Neural cell (in vitro differentiated cells): ENCODE measurements at regions not wholly inside any gene's neighbourhood (a gene's known extent, or its start where the extent isn't known, plus 50 kb on each side); places are given as distances from the start of the nearest gene placed in this dataset.
A peak's percentile ranks its signal among the peaks of the same experiment; 100 is the strongest.

Experiments used
- H2AFZ ChIP-seq: fragments of 200-600, 300-800 bp; sonication (generic), shearing (Covaris generic); 2 replicates; pipeline ENCODE4 v1.6.0; 2014; ENCODE audit warnings: low read depth, mild to moderate bottlenecking, antibody characterized with exemption, low read length, moderate library complexity
- H3F3A ChIP-seq: fragments of 200-600 bp; shearing (Covaris generic); 2 replicates; pipeline ENCODE4 v1.6.1; 2016; ENCODE audit warnings: mild to moderate bottlenecking, moderate library complexity, mixed read lengths, antibody characterized with exemption, low read length; ENCODE audit not compliant: insufficient read depth, poor library complexity, severe bottlenecking
- H3K27ac ChIP-seq: fragments of 200-600, 300-800 bp; sonication (generic), shearing (Covaris generic); 2 replicates; pipeline ENCODE4 v1.5.1; 2014; ENCODE audit warnings: mild to moderate bottlenecking, low read length, moderate library complexity
- H3K27me3 ChIP-seq: fragments of 300-800, 200-600 bp; sonication (generic), shearing (Covaris generic); 2 replicates; pipeline ENCODE4 v1.6.0; 2014; ENCODE audit warnings: mild to moderate bottlenecking, low read depth, low read length, moderate library complexity; ENCODE audit not compliant: insufficient read depth
- H3K36me3 ChIP-seq: fragments of 300-800, 200-600 bp; sonication (generic), shearing (Covaris generic); 2 replicates; pipeline ENCODE4 v1.5.1; 2014; ENCODE audit warnings: mild to moderate bottlenecking, antibody characterized with exemption, low read length, moderate library complexity; ENCODE audit not compliant: insufficient read depth
- H3K4me2 ChIP-seq: fragments of 300-800, 200-600 bp; sonication (generic), shearing (Covaris generic); 2 replicates; pipeline ENCODE4 v1.6.0; 2014; ENCODE audit warnings: mild to moderate bottlenecking, low read length
- H3K4me3 ChIP-seq: fragments of 300-800, 200-600 bp; sonication (generic), shearing (Covaris generic); 2 replicates; pipeline ENCODE4 v1.5.1; 2014; ENCODE audit warnings: mild to moderate bottlenecking, low read length, moderate library complexity
- H3K79me2 ChIP-seq: fragments of 200-600 bp; shearing (Covaris generic); replicated peaks from 2 replicates; pipeline ENCODE4 v1.6.0; 2014; ENCODE audit warnings: mild to moderate bottlenecking, low read length, moderate library complexity; ENCODE audit not compliant: insufficient read depth
- H3K9ac ChIP-seq: fragments of 300-800, 200-600 bp; sonication (generic), shearing (Covaris generic); 2 replicates; pipeline ENCODE4 v1.6.1; 2016; ENCODE audit warnings: mild to moderate bottlenecking, low read length, mixed read lengths
- H3K9me2 ChIP-seq: fragments of 200-600 bp; shearing (Covaris generic); 2 replicates; pipeline ENCODE4 v1.6.1; 2016; ENCODE audit warnings: mild to moderate bottlenecking, low read length, mixed read lengths; ENCODE audit not compliant: insufficient read depth
- H3K9me3 ChIP-seq: fragments of 200-600, 300-800 bp; sonication (generic), shearing (Covaris generic); 2 replicates; pipeline ENCODE4 v1.6.1; 2016; ENCODE audit warnings: mild to moderate bottlenecking, mixed run types, low read length, moderate library complexity, mixed read lengths
- H4K20me1 ChIP-seq: fragments of 200-600 bp; shearing (Covaris generic); 2 replicates; pipeline ENCODE4 v1.6.1; 2016; ENCODE audit warnings: mild to moderate bottlenecking, mixed run types; ENCODE audit not compliant: insufficient read depth
- EP300 ChIP-seq: fragments of 450-650 bp; conservative IDR thresholded peaks from 2 replicates; pipeline ENCODE4 v1.6.1; 2014; ENCODE audit warnings: antibody characterized with exemption, mild to moderate bottlenecking, moderate library complexity; ENCODE audit not compliant: poor library complexity, severe bottlenecking
- EZH2 ChIP-seq: fragments of 200-600, 300-800 bp; shearing (Covaris generic), sonication (generic); IDR thresholded peaks from 2 replicates; pipeline ENCODE4 v1.6.1; 2014; ENCODE audit warnings: antibody characterized with exemption, low read length, borderline replicate concordance, mild to moderate bottlenecking; ENCODE audit not compliant: insufficient read depth, poor library complexity, severe bottlenecking
- MXI1 ChIP-seq: fragments of 450-650 bp; conservative IDR thresholded peaks from 2 replicates; pipeline ENCODE4 v1.6.1; 2014; ENCODE audit warnings: antibody characterized with exemption, mild to moderate bottlenecking; ENCODE audit not compliant: poor library complexity, severe bottlenecking
- POLR2AphosphoS5 ChIP-seq: IDR thresholded peaks from 2 replicates; pipeline ENCODE4 v1.6.1; 2012
- RAD21 ChIP-seq: fragments of 450-650 bp; conservative IDR thresholded peaks from 2 replicates; pipeline ENCODE4 v1.6.1; 2014; ENCODE audit warnings: antibody characterized with exemption, mild to moderate bottlenecking, moderate library complexity
- SMC3 ChIP-seq: fragments of 450-650 bp; conservative IDR thresholded peaks from 2 replicates; pipeline ENCODE4 v1.6.1; 2014; ENCODE audit warnings: antibody characterized with exemption, mild to moderate bottlenecking, moderate library complexity; ENCODE audit not compliant: poor library complexity
- TAF1 ChIP-seq: IDR thresholded peaks from 2 replicates; pipeline ENCODE4 v1.6.1; 2012; ENCODE audit warnings: low read depth
- TF ChIP-seq, protein P1 (sequence below): fragments of 450-650 bp; IDR thresholded peaks from 2 replicates; pipeline ENCODE4 v1.5.1; 2014; ENCODE audit warnings: antibody characterized with exemption, mild to moderate bottlenecking, moderate library complexity; ENCODE audit not compliant: poor library complexity, severe bottlenecking
- TF ChIP-seq, protein P2 (sequence below): IDR thresholded peaks from 2 replicates; pipeline ENCODE4 v1.6.1; 2012; ENCODE audit warnings: borderline replicate concordance

DNA sequence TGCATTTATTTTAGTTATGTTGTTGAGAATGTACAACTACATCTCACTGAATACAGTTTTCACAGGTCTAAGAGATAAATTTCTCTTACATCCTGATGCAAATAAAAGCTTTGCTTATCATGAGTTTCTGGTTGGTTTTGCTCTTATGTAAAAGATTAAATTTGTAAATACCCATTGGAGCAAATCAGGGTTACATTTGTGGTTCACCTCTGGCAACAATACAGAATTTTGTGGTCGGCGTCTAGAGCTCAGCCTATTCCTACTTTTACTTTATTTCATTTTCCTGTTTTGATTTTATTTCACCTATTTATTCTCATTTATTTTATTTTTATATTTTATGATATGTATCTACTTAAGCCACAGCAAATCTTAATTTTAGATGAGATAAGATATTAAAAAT, 271.9 kb upstream of the MARCKS start:
- Histone ChIP-seq H3K4me3 (no peak overlapping the region), H3K9me3 (no peaks in the 10 kb centered on the region), H3K79me2 (peaks cover 12% of the 10 kb centered on the region), H3K27me3 (no peaks in the 10 kb centered on the region), H3K9ac (no peak overlapping the region), H3K9me2 (no peaks in the 10 kb centered on the region), H4K20me1 (no peaks in the 10 kb centered on the region), H2AFZ (no peak overlapping the region), H3K36me3 (no peaks in the 10 kb centered on the region), H3F3A (peaks cover 3% of the 10 kb centered on the region), H3K27ac (no peak overlapping the region), H3K4me2 (no peak overlapping the region)
- TF ChIP-seq TAF1, result no peak
- TF ChIP-seq RAD21, result no peak
- no peak for TF ChIP-seq SMC3
- no peak for TF ChIP-seq EP300
- no peak for TF ChIP-seq POLR2AphosphoS5
- no peak for TF ChIP-seq EZH2
- no peak for TF ChIP-seq MXI1

DNA sequence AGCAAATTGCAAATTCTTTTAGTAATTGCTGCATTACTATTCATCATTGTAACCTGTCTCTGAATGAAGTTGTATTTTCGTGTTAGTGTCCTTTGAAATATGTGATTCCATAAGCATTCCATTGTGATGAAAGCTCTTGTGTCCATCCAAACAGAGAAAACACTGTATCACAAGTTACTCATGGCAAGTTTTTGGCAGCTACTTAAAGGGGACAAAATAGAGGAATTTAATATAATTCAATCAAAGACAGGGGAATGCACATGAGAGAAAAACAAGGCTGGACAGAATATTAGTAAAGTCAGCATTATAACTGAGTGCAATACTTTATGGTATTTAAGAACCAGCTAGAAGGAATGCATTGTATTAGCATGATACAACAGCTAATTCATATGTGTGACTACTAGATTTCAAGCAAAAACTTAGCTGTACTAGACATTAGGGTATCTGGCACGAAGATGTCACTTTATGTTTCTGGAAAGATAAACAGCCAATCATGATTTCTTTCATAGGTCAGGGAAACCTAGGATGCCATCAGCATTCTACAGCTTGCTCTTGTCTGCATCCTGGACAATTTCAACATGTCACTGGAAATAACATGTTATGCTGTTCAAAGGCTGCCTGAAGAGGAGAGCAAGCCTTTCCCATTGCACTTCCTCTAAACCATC, 270.6 kb upstream of the MARCKS start:
- H3K4me2 ChIP-seq, result peak overlapping the region; percentile 89
- TF ChIP-seq SMC3, result no peak
- peak; percentile 3 for TF ChIP-seq TAF1
- no peaks in the 10 kb centered on the region for H3K9me2 ChIP-seq
- H3K79me2 ChIP-seq, result peaks cover 12% of the 10 kb centered on the region
- no peaks in the 10 kb centered on the region for H4K20me1 ChIP-seq
- H3K9ac ChIP-seq, result peak overlapping the region; percentile 65
- peak overlapping the region; percentile 94 for H3K27ac ChIP-seq
- H3K36me3 ChIP-seq, result no peaks in the 10 kb centered on the region
- H3K27me3 ChIP-seq, result no peaks in the 10 kb centered on the region
- H3K4me3 ChIP-seq, result peak overlapping the region; percentile 62
- H2AFZ ChIP-seq, result peak overlapping the region; percentile 78
- no peaks in the 10 kb centered on the region for H3K9me3 ChIP-seq
- peaks cover 3% of the 10 kb centered on the region for H3F3A ChIP-seq

DNA sequence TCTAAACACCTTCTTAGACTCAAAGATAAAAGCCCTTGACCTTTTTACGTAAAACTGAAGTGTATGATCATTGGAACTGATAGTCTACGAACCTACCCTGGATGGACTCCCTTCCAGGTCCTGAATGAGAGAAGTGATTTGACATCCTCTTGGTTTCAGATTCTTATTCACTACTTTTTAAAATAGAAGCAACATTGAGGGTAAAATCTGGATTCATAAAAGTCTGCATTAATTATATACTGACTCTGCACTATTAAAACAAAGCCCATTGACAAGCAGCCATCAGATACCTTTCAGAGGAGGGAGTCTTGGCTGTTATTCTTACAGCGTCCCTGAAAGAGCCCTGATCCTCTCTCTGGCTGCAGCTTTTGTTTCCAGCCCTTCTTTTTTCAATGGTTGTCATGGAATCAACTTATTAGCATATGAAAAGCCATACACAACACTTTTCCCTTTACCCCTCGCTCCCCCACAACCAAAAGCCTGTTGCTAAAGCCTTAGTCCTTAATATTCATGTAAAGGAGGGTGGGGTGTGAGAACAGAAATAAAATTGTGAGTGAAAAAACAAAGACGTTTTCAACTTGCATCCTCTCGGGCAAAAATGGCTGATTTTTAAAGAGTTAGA, 270.0 kb upstream of the MARCKS start:
- Histone ChIP-seq H3K4me3 (peak overlapping the region; percentile 62), H3K9me2 (no peaks in the 10 kb centered on the region), H3K9me3 (no peaks in the 10 kb centered on the region), H3K79me2 (peaks cover 12% of the 10 kb centered on the region), H3K4me2 (peak overlapping the region; percentile 89), H4K20me1 (no peaks in the 10 kb centered on the region), H3F3A (peaks cover 3% of the 10 kb centered on the region), H3K27me3 (no peaks in the 10 kb centered on the region), H3K27ac (peak overlapping the region; percentile 94), H2AFZ (peak overlapping the region; percentile 78), H3K36me3 (no peaks in the 10 kb centered on the region), H3K9ac (peak overlapping the region; percentile 65)
- TF ChIP-seq, protein P1, sequence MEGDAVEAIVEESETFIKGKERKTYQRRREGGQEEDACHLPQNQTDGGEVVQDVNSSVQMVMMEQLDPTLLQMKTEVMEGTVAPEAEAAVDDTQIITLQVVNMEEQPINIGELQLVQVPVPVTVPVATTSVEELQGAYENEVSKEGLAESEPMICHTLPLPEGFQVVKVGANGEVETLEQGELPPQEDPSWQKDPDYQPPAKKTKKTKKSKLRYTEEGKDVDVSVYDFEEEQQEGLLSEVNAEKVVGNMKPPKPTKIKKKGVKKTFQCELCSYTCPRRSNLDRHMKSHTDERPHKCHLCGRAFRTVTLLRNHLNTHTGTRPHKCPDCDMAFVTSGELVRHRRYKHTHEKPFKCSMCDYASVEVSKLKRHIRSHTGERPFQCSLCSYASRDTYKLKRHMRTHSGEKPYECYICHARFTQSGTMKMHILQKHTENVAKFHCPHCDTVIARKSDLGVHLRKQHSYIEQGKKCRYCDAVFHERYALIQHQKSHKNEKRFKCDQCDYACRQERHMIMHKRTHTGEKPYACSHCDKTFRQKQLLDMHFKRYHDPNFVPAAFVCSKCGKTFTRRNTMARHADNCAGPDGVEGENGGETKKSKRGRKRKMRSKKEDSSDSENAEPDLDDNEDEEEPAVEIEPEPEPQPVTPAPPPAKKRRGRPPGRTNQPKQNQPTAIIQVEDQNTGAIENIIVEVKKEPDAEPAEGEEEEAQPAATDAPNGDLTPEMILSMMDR, result no peak
- TF ChIP-seq EP300 (no peak), TAF1 (no peak), RAD21 (peak; percentile 26), MXI1 (no peak), POLR2AphosphoS5 (no peak), EZH2 (no peak), SMC3 (peak; percentile 13)
- TF ChIP-seq, protein P2, sequence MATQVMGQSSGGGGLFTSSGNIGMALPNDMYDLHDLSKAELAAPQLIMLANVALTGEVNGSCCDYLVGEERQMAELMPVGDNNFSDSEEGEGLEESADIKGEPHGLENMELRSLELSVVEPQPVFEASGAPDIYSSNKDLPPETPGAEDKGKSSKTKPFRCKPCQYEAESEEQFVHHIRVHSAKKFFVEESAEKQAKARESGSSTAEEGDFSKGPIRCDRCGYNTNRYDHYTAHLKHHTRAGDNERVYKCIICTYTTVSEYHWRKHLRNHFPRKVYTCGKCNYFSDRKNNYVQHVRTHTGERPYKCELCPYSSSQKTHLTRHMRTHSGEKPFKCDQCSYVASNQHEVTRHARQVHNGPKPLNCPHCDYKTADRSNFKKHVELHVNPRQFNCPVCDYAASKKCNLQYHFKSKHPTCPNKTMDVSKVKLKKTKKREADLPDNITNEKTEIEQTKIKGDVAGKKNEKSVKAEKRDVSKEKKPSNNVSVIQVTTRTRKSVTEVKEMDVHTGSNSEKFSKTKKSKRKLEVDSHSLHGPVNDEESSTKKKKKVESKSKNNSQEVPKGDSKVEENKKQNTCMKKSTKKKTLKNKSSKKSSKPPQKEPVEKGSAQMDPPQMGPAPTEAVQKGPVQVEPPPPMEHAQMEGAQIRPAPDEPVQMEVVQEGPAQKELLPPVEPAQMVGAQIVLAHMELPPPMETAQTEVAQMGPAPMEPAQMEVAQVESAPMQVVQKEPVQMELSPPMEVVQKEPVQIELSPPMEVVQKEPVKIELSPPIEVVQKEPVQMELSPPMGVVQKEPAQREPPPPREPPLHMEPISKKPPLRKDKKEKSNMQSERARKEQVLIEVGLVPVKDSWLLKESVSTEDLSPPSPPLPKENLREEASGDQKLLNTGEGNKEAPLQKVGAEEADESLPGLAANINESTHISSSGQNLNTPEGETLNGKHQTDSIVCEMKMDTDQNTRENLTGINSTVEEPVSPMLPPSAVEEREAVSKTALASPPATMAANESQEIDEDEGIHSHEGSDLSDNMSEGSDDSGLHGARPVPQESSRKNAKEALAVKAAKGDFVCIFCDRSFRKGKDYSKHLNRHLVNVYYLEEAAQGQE, result peak; percentile 63
